Loucy (cell line): ENCODE measurements at regions not wholly inside any gene's neighbourhood (a gene's known extent, or its start where the extent isn't known, plus 50 kb on each side); places are given as distances from the start of the nearest gene placed in this dataset.

Experiments
- EZH2phosphoT487 ChIP-seq: fragments of 200-600 bp; IDR thresholded peaks from 2 replicates; pipeline ENCODE4 v1.6.1; 2018; ENCODE audit warnings: antibody characterized with exemption, mild to moderate bottlenecking, moderate library complexity, borderline replicate concordance
- TF ChIP-seq, protein P1 (sequence below): fragments of 200-600 bp; sonication (generic); conservative IDR thresholded peaks from 2 replicates; pipeline ENCODE4 v1.5.1; 2014; ENCODE audit warnings: mild to moderate bottlenecking, antibody characterized with exemption, low read length

DNA sequence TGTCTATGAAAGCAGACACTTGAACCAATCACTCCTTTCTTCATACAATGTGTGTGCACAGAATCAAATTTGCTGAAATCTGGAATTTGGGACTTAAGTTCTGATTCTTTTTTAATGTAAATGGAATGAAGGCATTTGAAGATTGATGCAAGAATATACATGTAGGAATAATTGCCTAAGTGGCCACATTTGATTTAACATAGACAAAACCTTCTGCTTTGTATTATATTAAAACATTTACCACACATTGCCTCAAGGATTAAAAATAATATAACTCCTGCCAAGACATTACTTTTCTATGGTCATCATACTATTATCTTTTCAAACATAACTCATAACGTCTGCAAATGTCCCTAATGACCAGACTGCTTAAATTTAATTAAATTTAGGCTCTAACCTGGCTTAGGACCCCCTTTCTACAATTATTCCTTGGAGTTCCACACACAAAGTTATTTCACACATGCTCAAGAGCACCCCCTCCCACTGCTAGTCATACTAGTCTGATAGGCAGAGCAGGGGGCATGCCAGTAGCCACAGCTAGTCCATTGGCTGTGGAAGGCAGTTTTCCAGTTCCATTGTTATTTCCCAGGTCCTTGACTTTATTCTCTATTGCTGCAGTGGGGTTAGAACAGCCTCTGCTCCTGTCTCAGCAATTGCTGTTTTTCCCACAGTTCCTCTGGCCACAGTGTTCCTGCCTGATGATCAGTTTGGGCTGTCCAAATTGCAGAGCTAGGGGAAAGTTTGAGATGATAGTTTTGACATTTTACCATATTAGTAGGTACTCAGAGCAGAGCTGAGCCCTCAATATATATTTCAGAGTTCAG, 360.6 kb upstream of the GRAMD2B start:
- TF ChIP-seq, protein P1, sequence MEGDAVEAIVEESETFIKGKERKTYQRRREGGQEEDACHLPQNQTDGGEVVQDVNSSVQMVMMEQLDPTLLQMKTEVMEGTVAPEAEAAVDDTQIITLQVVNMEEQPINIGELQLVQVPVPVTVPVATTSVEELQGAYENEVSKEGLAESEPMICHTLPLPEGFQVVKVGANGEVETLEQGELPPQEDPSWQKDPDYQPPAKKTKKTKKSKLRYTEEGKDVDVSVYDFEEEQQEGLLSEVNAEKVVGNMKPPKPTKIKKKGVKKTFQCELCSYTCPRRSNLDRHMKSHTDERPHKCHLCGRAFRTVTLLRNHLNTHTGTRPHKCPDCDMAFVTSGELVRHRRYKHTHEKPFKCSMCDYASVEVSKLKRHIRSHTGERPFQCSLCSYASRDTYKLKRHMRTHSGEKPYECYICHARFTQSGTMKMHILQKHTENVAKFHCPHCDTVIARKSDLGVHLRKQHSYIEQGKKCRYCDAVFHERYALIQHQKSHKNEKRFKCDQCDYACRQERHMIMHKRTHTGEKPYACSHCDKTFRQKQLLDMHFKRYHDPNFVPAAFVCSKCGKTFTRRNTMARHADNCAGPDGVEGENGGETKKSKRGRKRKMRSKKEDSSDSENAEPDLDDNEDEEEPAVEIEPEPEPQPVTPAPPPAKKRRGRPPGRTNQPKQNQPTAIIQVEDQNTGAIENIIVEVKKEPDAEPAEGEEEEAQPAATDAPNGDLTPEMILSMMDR, result no peak
- TF ChIP-seq EZH2phosphoT487, result no peak
